ENCODE measurements at regions not wholly inside any gene's neighbourhood (a gene's known extent, or its start where the extent isn't known, plus 50 kb on each side); places are given as distances from the start of the nearest gene placed in this dataset.

- H3K9me3 ChIP-seq (replicated peaks; ENCODE audit: control insufficient read depth, insufficient read depth, low read length), result no peaks in the 10 kb centered on the region
- in situ Hi-C loops (cut with MboI) (no loop called here), intact Hi-C loops (cut with micrococcal nuclease; ENCODE audit: unreplicated experiment) (no loop called here)
- no peaks in the 10 kb centered on the region for H3K4me1 ChIP-seq (ENCODE audit: control insufficient read depth, insufficient read depth, low read length)
- no peak for ATAC-seq
- RAD21 ChIA-PET (ENCODE audit: unreplicated experiment), result no interaction called here
- H3K4me2 ChIP-seq (ENCODE audit: control insufficient read depth, insufficient read depth), result no peak overlapping the region
- SMC1A ChIA-PET (ENCODE audit: uncharacterized antibody, unreplicated experiment), result no interaction called here
- no peak overlapping the region for H3K9ac ChIP-seq (ENCODE audit: control insufficient read depth, insufficient read depth, low read length)
- no TSS peak for BruUV-seq (replicated peaks)
- no peaks in the 10 kb centered on the region for H4K20me1 ChIP-seq (ENCODE audit: control insufficient read depth, insufficient read depth)
- FAIRE-seq, result no peak
- 0 out of 4 replicates have a peak, but pooled peaks cover 0 to 2% of the 10 kb centered on the region in 2 experiments for H3K27me3 ChIP-seq (replicated peaks in 1 of 2; ENCODE audit: control insufficient read depth in 2 of 2, insufficient read depth in 2 of 2, low read length in 1 of 2)
- H3K79me2 ChIP-seq (ENCODE audit: control insufficient read depth, insufficient read depth, low read length), result no peaks in the 10 kb centered on the region
- no peak for DNase-seq (ENCODE audit: low read depth, low spot score)
- CTCF ChIA-PET, result no interaction called here
- H3K27ac ChIP-seq (ENCODE audit: control insufficient read depth, insufficient read depth), result no peak overlapping the region
- POLR2A ChIA-PET, result no interaction called here
- no peaks in the 10 kb centered on the region for H3K36me3 ChIP-seq (ENCODE audit: control insufficient read depth in 2 of 2, insufficient read depth in 2 of 2, low read length in 1 of 2)
- no peak overlapping the region for H3K4me3 ChIP-seq
- H2AFZ ChIP-seq (ENCODE audit: control insufficient read depth, low read depth, low read length), result no peak overlapping the region
- 50% methylated on average over 2 of the region's 2 CpGs for WGBS (ENCODE audit: insufficient coverage, insufficient replicate concordance, low lambda C conversion rate, missing lambda C conversion rate)
- no peak for TF ChIP-seq SMC3 (IDR thresholded peaks at IDR 0.05; ENCODE audit: borderline replicate concordance, low read length)
- TF ChIP-seq HSF1 (IDR thresholded peaks at IDR 0.05; ENCODE audit: low read depth, low read length), result no peak
- TF ChIP-seq MLLT1 (IDR thresholded peaks at IDR 0.05), result no peak
- TF ChIP-seq NFYB (IDR thresholded peaks at IDR 0.05; ENCODE audit: insufficient read depth, low read depth, low read length), result no peak
- no peak for TF ChIP-seq SRF (IDR thresholded peaks at IDR 0.05; ENCODE audit: low read depth in 2 of 2, low read length in 2 of 2)
- TF ChIP-seq ETV6 (conservative IDR thresholded peaks at IDR 0.05 in 1 of 2, IDR thresholded peaks at IDR 0.05 in 1 of 2; ENCODE audit: borderline replicate concordance in 1 of 2, low read depth in 1 of 2), result no peak
- TF ChIP-seq CHD1 (IDR thresholded peaks at IDR 0.05; ENCODE audit: low read depth, low read length), result no peak
- TF ChIP-seq MTA3 (IDR thresholded peaks at IDR 0.05; ENCODE audit: borderline replicate concordance, low read length), result no peak
- no peak for TF ChIP-seq KLF5 (IDR thresholded peaks at IDR 0.05; ENCODE audit: partially characterized antibody)
- no peak for TF ChIP-seq POLR2AphosphoS5 (IDR thresholded peaks at IDR 0.05; ENCODE audit: low read length)
- TF ChIP-seq STAT3 (IDR thresholded peaks at IDR 0.05; ENCODE audit: low read depth, low read length), result no peak
- TF ChIP-seq ZZZ3 (IDR thresholded peaks at IDR 0.05; ENCODE audit: control insufficient read depth, insufficient read length, low read depth), result no peak
- no peak for TF ChIP-seq CREM (IDR thresholded peaks at IDR 0.05; ENCODE audit: low read depth)
- TF ChIP-seq SREBF2 (IDR thresholded peaks at IDR 0.05; ENCODE audit: low read length), result no peak
- no peak for TF ChIP-seq USF2 (IDR thresholded peaks at IDR 0.05; ENCODE audit: borderline replicate concordance, low read depth, low read length)
- TF ChIP-seq ATF7 (IDR thresholded peaks at IDR 0.05; ENCODE audit: low read depth), result no peak
- TF ChIP-seq PKNOX1 (IDR thresholded peaks at IDR 0.05), result no peak
- no peak for TF ChIP-seq MXI1 (IDR thresholded peaks at IDR 0.05; ENCODE audit: low read depth, low read length)
Measured at GRCh38 chr4:15343581-15343980, 84.3 kb upstream of the C1QTNF7 start.
